Vagina (tissue), 2 donors: ENCODE measurements at regions not wholly inside any gene's neighbourhood (a gene's known extent, or its start where the extent isn't known, plus 50 kb on each side); places are given as distances from the start of the nearest gene placed in this dataset.

ENCODE experiments used
- DNase-seq, 2 donors: peaks; one replicate each; pipeline ENCODE4 v3.0.0-alpha.2; 2017; ENCODE audit errors: extremely low spot score in 2 of 2
- H3K27ac ChIP-seq: fragments of 200-600 bp; sonication (generic); one replicate; pipeline ENCODE4 v1.5.1; 2019
- H3K27me3 ChIP-seq: fragments of 200-600 bp; sonication (generic); one replicate; pipeline ENCODE4 v1.5.1; 2019
- H3K36me3 ChIP-seq, 2 donors: fragments of 200-600 bp; sonication (generic); one replicate each; pipeline ENCODE4 v1.5.1; 2017 to 2019
- H3K4me1 ChIP-seq: fragments of 200-600 bp; sonication (generic); one replicate; pipeline ENCODE4 v1.5.1; 2019
- H3K4me3 ChIP-seq, 2 donors: fragments of 200-600 bp; sonication (generic); 1 replicate in 1 of 2; 2 replicates in 1 of 2; pipeline ENCODE4 v1.5.1; 2016 to 2019
- H3K9me3 ChIP-seq: fragments of 200-600 bp; sonication (generic); one replicate; pipeline ENCODE4 v1.5.1; 2019
- POLR2A ChIP-seq, 2 donors: fragments of 450-650 bp; IDR thresholded peaks; one replicate each; pipeline ENCODE4 v1.6.1; 2017; ENCODE audit warnings: antibody characterized with exemption in 2 of 2, mild to moderate bottlenecking in 2 of 2, moderate library complexity in 2 of 2
- POLR2AphosphoS5 ChIP-seq, 2 donors: sonication (generic); formaldehyde crosslinking; IDR thresholded peaks; one replicate each; pipeline ENCODE4 v1.9.0; 2017; ENCODE audit warnings: antibody characterized with exemption in 2 of 2, mild to moderate bottlenecking in 2 of 2, low read depth in 1 of 2; ENCODE audit not compliant: insufficient read depth in 1 of 2
- intact Hi-C: fragments of 100-400 bp; cut with DNase I; formaldehyde crosslinking; loops from one replicate; pipeline ENCODE4 v1.15.1; 2023
- TF ChIP-seq, protein P1 (sequence below), 3 experiments: fragments of 450-650 bp in 2 of 3; fragments of 200-600 bp in 1 of 3; sonication (generic) in 1 of 3; IDR thresholded peaks; one replicate each; pipeline ENCODE4 v1.5.1; 2017 to 2019; ENCODE audit warnings: antibody characterized with exemption in 3 of 3, mild to moderate bottlenecking in 2 of 3, moderate library complexity in 2 of 3

DNA sequence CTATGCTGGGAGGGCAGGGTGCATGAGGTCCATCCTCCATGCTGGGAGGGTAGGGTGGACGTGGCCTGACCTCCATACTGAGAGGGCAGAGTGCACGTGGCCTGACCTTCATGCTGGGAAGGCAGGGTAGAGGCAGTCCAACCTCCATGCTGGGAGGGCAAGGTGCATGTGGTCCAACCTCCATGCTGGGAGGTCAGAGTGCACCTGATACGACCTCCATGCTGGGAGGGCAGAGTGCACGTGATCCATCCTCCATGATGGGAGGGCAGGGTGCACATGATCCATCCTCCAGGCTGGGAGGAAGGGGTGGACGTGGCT, 622.2 kb downstream of the BRD1 start:
- Histone ChIP-seq H3K27me3 (no peaks in the 10 kb centered on the region), H3K9me3 (no peaks in the 10 kb centered on the region), H3K27ac (no peak overlapping the region), H3K4me3 (no peak overlapping the region), H3K36me3 (no peaks in the 10 kb centered on the region), H3K4me1 (no peaks in the 10 kb centered on the region)
- TF ChIP-seq, protein P1, sequence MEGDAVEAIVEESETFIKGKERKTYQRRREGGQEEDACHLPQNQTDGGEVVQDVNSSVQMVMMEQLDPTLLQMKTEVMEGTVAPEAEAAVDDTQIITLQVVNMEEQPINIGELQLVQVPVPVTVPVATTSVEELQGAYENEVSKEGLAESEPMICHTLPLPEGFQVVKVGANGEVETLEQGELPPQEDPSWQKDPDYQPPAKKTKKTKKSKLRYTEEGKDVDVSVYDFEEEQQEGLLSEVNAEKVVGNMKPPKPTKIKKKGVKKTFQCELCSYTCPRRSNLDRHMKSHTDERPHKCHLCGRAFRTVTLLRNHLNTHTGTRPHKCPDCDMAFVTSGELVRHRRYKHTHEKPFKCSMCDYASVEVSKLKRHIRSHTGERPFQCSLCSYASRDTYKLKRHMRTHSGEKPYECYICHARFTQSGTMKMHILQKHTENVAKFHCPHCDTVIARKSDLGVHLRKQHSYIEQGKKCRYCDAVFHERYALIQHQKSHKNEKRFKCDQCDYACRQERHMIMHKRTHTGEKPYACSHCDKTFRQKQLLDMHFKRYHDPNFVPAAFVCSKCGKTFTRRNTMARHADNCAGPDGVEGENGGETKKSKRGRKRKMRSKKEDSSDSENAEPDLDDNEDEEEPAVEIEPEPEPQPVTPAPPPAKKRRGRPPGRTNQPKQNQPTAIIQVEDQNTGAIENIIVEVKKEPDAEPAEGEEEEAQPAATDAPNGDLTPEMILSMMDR (IDR thresholded peaks at IDR 0.05) = no peak
- TF ChIP-seq POLR2AphosphoS5 (IDR thresholded peaks at IDR 0.05; ENCODE audit: insufficient read depth in 1 of 2, low read depth in 1 of 2) (no peak), POLR2A (IDR thresholded peaks at IDR 0.05) (no peak)
- intact Hi-C loops = no loop called here
- peak in 1 of 2 donors; percentile 62 for DNase-seq

DNA sequence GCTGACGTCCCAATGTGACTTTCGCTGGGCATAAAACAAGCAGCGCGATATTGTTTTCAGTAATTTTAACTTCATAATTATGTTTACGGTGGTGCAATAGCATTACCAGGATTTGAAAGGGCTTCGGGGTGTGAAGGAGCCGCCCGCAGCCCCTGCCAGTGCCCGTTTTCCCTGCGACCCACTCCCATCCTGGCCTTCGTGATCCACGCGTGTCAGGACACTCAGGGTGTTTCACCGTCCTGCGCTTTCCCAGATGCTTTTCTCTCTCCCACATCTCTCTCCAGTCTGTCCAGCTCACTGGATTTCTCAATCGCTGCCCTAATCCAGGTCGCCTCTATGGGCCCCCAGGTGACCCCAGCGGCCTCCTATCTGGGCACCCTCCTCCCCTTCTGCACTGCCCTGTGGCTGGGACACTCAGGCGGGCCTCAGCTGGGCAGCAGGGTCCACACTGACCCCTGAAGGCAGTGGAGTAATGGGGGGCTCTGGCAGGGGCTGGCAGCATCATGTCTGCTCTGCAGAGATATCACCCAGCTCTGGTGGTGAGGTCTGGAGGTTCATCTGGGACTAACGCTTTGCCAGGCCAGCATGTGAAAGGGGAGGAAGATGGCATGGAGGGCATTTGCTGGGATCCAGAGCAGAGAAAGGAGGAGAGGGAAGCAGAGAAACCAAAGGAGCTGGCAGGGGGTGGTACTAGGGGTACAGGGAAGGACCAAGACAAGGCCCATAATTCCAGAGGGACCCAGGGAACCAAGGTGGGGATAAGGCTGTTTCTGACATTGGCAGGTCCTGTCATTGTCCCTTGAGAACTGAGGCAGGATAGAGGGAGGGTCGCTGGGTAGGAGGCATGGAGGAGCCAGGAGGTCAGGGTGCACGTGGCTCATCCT, 622.8 kb downstream of the BRD1 start:
- Histone ChIP-seq H3K4me1 (no peaks in the 10 kb centered on the region), H3K36me3 (no peaks in the 10 kb centered on the region), H3K4me3 (no peak overlapping the region), H3K9me3 (no peaks in the 10 kb centered on the region), H3K27ac (no peak overlapping the region), H3K27me3 (no peaks in the 10 kb centered on the region)
- intact Hi-C loops = no loop called here
- DNase-seq = peak in 1 of 2 donors; percentile 90
- TF ChIP-seq POLR2A (IDR thresholded peaks at IDR 0.05) (no peak), POLR2AphosphoS5 (IDR thresholded peaks at IDR 0.05; ENCODE audit: insufficient read depth in 1 of 2, low read depth in 1 of 2) (no peak)
- TF ChIP-seq, protein P1 (IDR thresholded peaks at IDR 0.05) = no peak

DNA sequence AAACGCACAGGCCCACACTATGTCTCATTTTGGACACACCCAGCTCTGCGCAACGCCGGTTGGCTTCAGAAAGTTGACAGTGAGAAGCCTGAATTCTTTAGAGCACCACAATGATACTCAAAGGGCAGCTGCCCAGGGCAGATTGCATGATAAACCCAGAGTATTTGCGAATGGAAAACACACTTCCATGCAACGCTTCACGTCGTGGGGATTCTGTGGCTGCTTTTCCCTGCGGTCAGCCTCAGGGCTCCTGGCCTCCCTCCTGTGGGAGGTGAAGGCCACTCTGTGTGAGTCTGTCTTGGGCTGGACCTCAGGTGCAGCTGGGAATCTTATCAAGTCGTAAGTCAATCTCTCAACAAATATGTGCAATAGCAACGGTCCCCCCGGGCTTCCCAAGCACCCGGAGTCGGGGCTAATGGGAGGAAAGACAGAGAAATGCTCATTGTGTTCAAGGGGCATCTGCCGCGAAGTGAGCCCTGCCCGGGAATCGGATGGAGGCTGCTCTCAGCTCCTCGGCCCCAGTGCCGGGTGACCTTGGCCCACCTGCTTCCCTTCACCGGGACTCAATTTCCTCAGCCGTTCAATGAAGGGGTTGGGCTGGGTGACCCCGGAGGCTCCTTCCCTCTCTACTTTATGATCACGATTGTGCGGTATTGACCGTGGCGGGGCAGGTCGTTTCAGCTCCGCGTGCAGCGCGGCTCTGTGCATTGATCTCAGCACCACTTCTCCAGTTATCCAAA, 623.6 kb downstream of the BRD1 start:
- H3K9me3 ChIP-seq = no peaks in the 10 kb centered on the region
- TF ChIP-seq, protein P1 (IDR thresholded peaks at IDR 0.05) = no peak
- TF ChIP-seq POLR2A (IDR thresholded peaks at IDR 0.05) = no peak
- no peak for TF ChIP-seq POLR2AphosphoS5 (IDR thresholded peaks at IDR 0.05; ENCODE audit: insufficient read depth in 1 of 2, low read depth in 1 of 2)
- H3K27ac ChIP-seq = no peak overlapping the region
- peak in 1 of 2 donors; percentile 62 for DNase-seq
- no peaks in the 10 kb centered on the region for H3K27me3 ChIP-seq
- intact Hi-C loops = no loop called here
- H3K4me3 ChIP-seq = no peak overlapping the region
- no peaks in the 10 kb centered on the region for H3K4me1 ChIP-seq
- H3K36me3 ChIP-seq = no peaks in the 10 kb centered on the region

GRCh38 chr22:49203091-49203858, 624.4 kb downstream of the BRD1 start:
- H3K9me3 ChIP-seq = no peaks in the 10 kb centered on the region
- peak; percentile 72 to 79 for DNase-seq
- no peak overlapping the region for H3K27ac ChIP-seq
- no peaks in the 10 kb centered on the region for H3K4me1 ChIP-seq
- H3K36me3 ChIP-seq = no peaks in the 10 kb centered on the region
- no peaks in the 10 kb centered on the region for H3K27me3 ChIP-seq
- no peak overlapping the region for H3K4me3 ChIP-seq
- intact Hi-C loops = no loop called here
- no peak for TF ChIP-seq POLR2A (IDR thresholded peaks at IDR 0.05)
- TF ChIP-seq POLR2AphosphoS5 (IDR thresholded peaks at IDR 0.05; ENCODE audit: insufficient read depth in 1 of 2, low read depth in 1 of 2) = no peak
- TF ChIP-seq, protein P1 (IDR thresholded peaks at IDR 0.05) = no peak
